WTC11 (cell line): ENCODE measurements at regions not wholly inside any gene's neighbourhood (a gene's known extent, or its start where the extent isn't known, plus 50 kb on each side); places are given as distances from the start of the nearest gene placed in this dataset.

Experiments
- ATF3 ChIP-seq: sonication (generic); formaldehyde crosslinking; conservative IDR thresholded peaks from 2 replicates; pipeline ENCODE4 v1.8.1; 2022; ENCODE audit warnings: mild to moderate bottlenecking, missing genetic modification reagents
- CTCF ChIP-seq: fragments of 200-600 bp; IDR thresholded peaks from 2 replicates; pipeline ENCODE4 v1.8.0; 2022; ENCODE audit warnings: antibody characterized with exemption
- JUN ChIP-seq: sonication (generic); formaldehyde crosslinking; IDR thresholded peaks from 2 replicates; pipeline ENCODE4 v1.8.0; 2023; ENCODE audit warnings: mild to moderate bottlenecking, missing genetic modification reagents
- MAX ChIP-seq: sonication (generic); formaldehyde crosslinking; IDR thresholded peaks from 2 replicates; pipeline ENCODE4 v1.8.0; 2022; ENCODE audit warnings: mild to moderate bottlenecking, missing genetic modification reagents

- TF ChIP-seq CTCF (no peak), JUN (no peak), ATF3 (no peak), MAX (CRISPR knock-in tag) (no peak)
Measured at GRCh38 chr11:8754241-8754640, 71.6 kb downstream of the RPL27A start.
